ENCODE measurements at regions not wholly inside any gene's neighbourhood (a gene's known extent, or its start where the extent isn't known, plus 50 kb on each side); places are given as distances from the start of the nearest gene placed in this dataset.

DNA sequence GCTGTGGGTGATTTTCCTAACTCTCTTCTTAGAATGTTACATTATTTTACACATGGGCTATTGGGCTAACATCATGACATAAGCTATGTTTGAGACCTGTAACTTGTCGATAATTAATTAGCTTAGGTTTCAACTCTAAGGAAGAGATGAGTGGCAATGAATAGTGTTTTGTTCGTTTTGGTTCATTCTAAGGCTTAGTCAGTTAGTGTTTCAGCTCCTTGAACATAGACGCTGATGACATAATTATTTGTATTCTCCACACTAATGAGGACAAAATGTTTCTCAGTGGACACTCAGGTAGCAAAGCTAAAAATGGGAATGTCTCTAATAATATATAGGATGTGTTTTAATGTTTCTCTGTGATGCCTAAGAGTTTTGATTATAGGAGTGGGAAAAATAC is 401.9 kb downstream of the GATA3 start:
- no peak for TF ChIP-seq GATA2 (IDR thresholded peaks at IDR 0.05; ENCODE audit: low read depth, low read length)
- TF ChIP-seq GATA3 (IDR thresholded peaks at IDR 0.05; ENCODE audit: low read depth, low read length): no peak

All from SH-SY5Y (cell line).